Cerebellar nuclear complex (tissue), 1 donor: ENCODE measurements at regions not wholly inside any gene's neighbourhood (a gene's known extent, or its start where the extent isn't known, plus 50 kb on each side); places are given as distances from the start of the nearest gene placed in this dataset.

Experiments used
- DNase-seq, 2 experiments: peaks; one replicate each; lab custom pipeline; 2025; lab: John Stamatoyannopoulos, UW

GRCh38 chr5:116389601-116390000 lies 185.0 kb downstream of the SEMA6A start:
- DNase-seq = no peak

- no peak for DNase-seq
Measured at GRCh38 chr5:116388564-116389258, 185.9 kb downstream of the SEMA6A start.

- DNase-seq = no peak
Measured at GRCh38 chr5:116387738-116388137, 186.9 kb downstream of the SEMA6A start.

GRCh38 chr5:116386633-116387032 lies 188.0 kb downstream of the SEMA6A start:
- DNase-seq = no peak

GRCh38 chr5:116382874-116383266 lies 191.8 kb downstream of the SEMA6A start:
- DNase-seq = no peak

GRCh38 chr5:116382032-116382873 lies 192.4 kb downstream of the SEMA6A start:
- DNase-seq = peak in 1 of 2 experiments; percentile 57

- no peak for DNase-seq
Measured at GRCh38 chr5:116381201-116381600, 193.4 kb downstream of the SEMA6A start.

- DNase-seq = no peak
Measured at GRCh38 chr5:116380621-116381020, 194.0 kb downstream of the SEMA6A start.

- DNase-seq = no peak
Measured at GRCh38 chr5:116379306-116379705, 195.3 kb downstream of the SEMA6A start.

GRCh38 chr5:116378777-116379121 lies 195.9 kb downstream of the SEMA6A start:
- DNase-seq = no peak

- no peak for DNase-seq
Measured at GRCh38 chr5:116378007-116378776, 196.4 kb downstream of the SEMA6A start.

- DNase-seq = no peak
Measured at GRCh38 chr5:116377276-116378006, 197.2 kb downstream of the SEMA6A start.

GRCh38 chr5:116375926-116376325 lies 198.7 kb downstream of the SEMA6A start:
- DNase-seq = peak in 1 of 2 experiments; percentile 11

GRCh38 chr5:116374434-116374852 lies 200.2 kb downstream of the SEMA6A start:
- DNase-seq = no peak

- no peak for DNase-seq
Measured at GRCh38 chr5:116372931-116373597, 201.6 kb downstream of the SEMA6A start.

GRCh38 chr5:116371935-116372334 lies 202.7 kb downstream of the SEMA6A start:
- DNase-seq = no peak

- no peak for DNase-seq
Measured at GRCh38 chr5:116371431-116371830, 203.2 kb downstream of the SEMA6A start.

- DNase-seq = no peak
Measured at GRCh38 chr5:116370886-116371285, 203.7 kb downstream of the SEMA6A start.

- no peak for DNase-seq
Measured at GRCh38 chr5:116370149-116370548, 204.5 kb downstream of the SEMA6A start.

GRCh38 chr5:116365006-116365496 lies 209.6 kb downstream of the SEMA6A start:
- no peak for DNase-seq

GRCh38 chr5:116363780-116364179 lies 210.8 kb downstream of the SEMA6A start:
- no peak for DNase-seq
